PC-3 (cell line): ENCODE measurements at regions not wholly inside any gene's neighbourhood (a gene's known extent, or its start where the extent isn't known, plus 50 kb on each side); places are given as distances from the start of the nearest gene placed in this dataset.

Source experiments
- CTCF ChIP-seq: fragments of 300-600 bp; sonication (generic); conservative IDR thresholded peaks from 2 replicates; pipeline ENCODE4 v1.5.1; 2017; ENCODE audit warnings: antibody characterized with exemption, low read depth, mild to moderate bottlenecking, low read length
- EZH2 ChIP-seq: fragments of 300-600 bp; sonication (generic); IDR thresholded peaks from one replicate; pipeline ENCODE4 v1.6.1; 2017; ENCODE audit warnings: antibody characterized with exemption, mild to moderate bottlenecking, low read length; ENCODE audit not compliant: unreplicated experiment
- EZH2phosphoT487 ChIP-seq: fragments of 300-600 bp; sonication (generic); IDR thresholded peaks from 2 replicates; pipeline ENCODE4 v1.6.1; 2018; ENCODE audit warnings: mild to moderate bottlenecking, antibody characterized with exemption, low read length, borderline replicate concordance

- TF ChIP-seq CTCF: no peak
- TF ChIP-seq EZH2: no peak
- no peak for TF ChIP-seq EZH2phosphoT487
These were observed 575.5 kb downstream of the PTPRU start for GRCh38 chr1:29811727-29812407.
